HepG2 (cell line): ENCODE measurements at regions not wholly inside any gene's neighbourhood (a gene's known extent, or its start where the extent isn't known, plus 50 kb on each side); places are given as distances from the start of the nearest gene placed in this dataset.

Experiments
- CEBPG ChIP-seq: IDR thresholded peaks from 2 replicates; pipeline ENCODE4 v1.6.1; 2016
- CHD2 ChIP-seq: IDR thresholded peaks from 2 replicates; pipeline ENCODE4 v1.6.1; 2011; ENCODE audit warnings: low read depth, low read length, improper control_type of control experiment
- FOSL2 ChIP-seq: sonication (generic); formaldehyde crosslinking; IDR thresholded peaks from 2 replicates; pipeline ENCODE4 v1.4.0; 2020; ENCODE audit warnings: missing genetic modification reagents
- FOXA3 ChIP-seq: IDR thresholded peaks from 2 replicates; pipeline ENCODE4 v1.6.1; 2016; ENCODE audit warnings: missing genetic modification reagents, missing compliant biosample characterization
- FOXO1 ChIP-seq: sonication (generic); formaldehyde crosslinking; IDR thresholded peaks from 2 replicates; pipeline ENCODE4 v1.4.0; 2020; ENCODE audit warnings: missing genetic modification reagents
- GATAD2A ChIP-seq: IDR thresholded peaks from 2 replicates; pipeline ENCODE4 v1.6.1; 2016
- HDAC2 ChIP-seq: sonication (generic); formaldehyde crosslinking; IDR thresholded peaks from 2 replicates; pipeline ENCODE4 v1.4.0; 2020; ENCODE audit warnings: missing genetic modification reagents
- HHEX ChIP-seq: IDR thresholded peaks from 2 replicates; pipeline ENCODE4 v1.6.1; 2016; ENCODE audit warnings: control low read depth
- IRX3 ChIP-seq: sonication (generic); formaldehyde crosslinking; IDR thresholded peaks from 2 replicates; pipeline ENCODE4 v1.8.1; 2023; ENCODE audit warnings: mild to moderate bottlenecking, low read depth, missing genetic modification reagents, borderline replicate concordance
- KAT2B ChIP-seq: fragments of 150-350 bp; IDR thresholded peaks from 2 replicates; pipeline ENCODE4 v1.6.1; 2014; ENCODE audit warnings: low read depth, low read length, borderline replicate concordance
- NCOR1 ChIP-seq: fragments of 200-600 bp; sonication (generic); IDR thresholded peaks from 2 replicates; pipeline ENCODE4 v1.7.0; 2017; ENCODE audit warnings: antibody characterized with exemption, low read length, borderline replicate concordance
- RBAK ChIP-seq: sonication (generic); formaldehyde crosslinking; IDR thresholded peaks from 2 replicates; pipeline ENCODE4 v1.5.1; 2020; ENCODE audit warnings: mild to moderate bottlenecking, missing genetic modification reagents
- RFX5 ChIP-seq: IDR thresholded peaks from 2 replicates; pipeline ENCODE4 v1.6.1; 2011; ENCODE audit warnings: low read depth, low read length, improper control_type of control experiment
- ZNF230 ChIP-seq: sonication (generic); formaldehyde crosslinking; IDR thresholded peaks from 2 replicates; pipeline ENCODE4 v1.4.0; 2020; ENCODE audit warnings: mild to moderate bottlenecking, missing genetic modification reagents
- ZNF331 ChIP-seq: sonication (generic); formaldehyde crosslinking; IDR thresholded peaks from 2 replicates; pipeline ENCODE4 v1.4.0; 2020; ENCODE audit warnings: missing genetic modification reagents
- ZNF354B ChIP-seq: sonication (generic); formaldehyde crosslinking; IDR thresholded peaks from 2 replicates; pipeline ENCODE4 v1.8.0; 2022; ENCODE audit warnings: mild to moderate bottlenecking, missing genetic modification reagents
- ZNF383 ChIP-seq: sonication (generic); formaldehyde crosslinking; IDR thresholded peaks from 2 replicates; pipeline ENCODE4 v1.4.0; 2020; ENCODE audit warnings: missing genetic modification reagents, mild to moderate bottlenecking, borderline replicate concordance
- ZNF639 ChIP-seq: conservative IDR thresholded peaks from 2 replicates; pipeline ENCODE4 v1.6.1; 2018; ENCODE audit warnings: missing genetic modification reagents
- ZNF781 ChIP-seq: sonication (generic); formaldehyde crosslinking; IDR thresholded peaks from 2 replicates; pipeline ENCODE4 v1.5.1; 2020; ENCODE audit warnings: borderline replicate concordance, mild to moderate bottlenecking, missing genetic modification reagents; ENCODE audit errors: not compliant biosample characterization
- TF ChIP-seq, protein P1 (sequence below): sonication (generic); formaldehyde crosslinking; IDR thresholded peaks from 2 replicates; pipeline ENCODE4 v1.4.0; 2020; ENCODE audit warnings: missing genetic modification reagents
- TF ChIP-seq, protein P2 (sequence below): sonication (generic); formaldehyde crosslinking; conservative IDR thresholded peaks from 2 replicates; pipeline ENCODE4 v1.8.1; 2023; ENCODE audit warnings: missing genetic modification reagents
- TF ChIP-seq, protein P3 (sequence below): sonication (generic); formaldehyde crosslinking; IDR thresholded peaks from 2 replicates; pipeline ENCODE4 v1.9.0; 2021; ENCODE audit warnings: missing genetic modification reagents, borderline replicate concordance

- TF ChIP-seq FOSL2 (CRISPR knock-in tag): no peak
- TF ChIP-seq HHEX (CRISPR knock-in tag): 0 out of 2 replicates have a peak, but pooled peaks have one; percentile 31
- TF ChIP-seq, protein P1, sequence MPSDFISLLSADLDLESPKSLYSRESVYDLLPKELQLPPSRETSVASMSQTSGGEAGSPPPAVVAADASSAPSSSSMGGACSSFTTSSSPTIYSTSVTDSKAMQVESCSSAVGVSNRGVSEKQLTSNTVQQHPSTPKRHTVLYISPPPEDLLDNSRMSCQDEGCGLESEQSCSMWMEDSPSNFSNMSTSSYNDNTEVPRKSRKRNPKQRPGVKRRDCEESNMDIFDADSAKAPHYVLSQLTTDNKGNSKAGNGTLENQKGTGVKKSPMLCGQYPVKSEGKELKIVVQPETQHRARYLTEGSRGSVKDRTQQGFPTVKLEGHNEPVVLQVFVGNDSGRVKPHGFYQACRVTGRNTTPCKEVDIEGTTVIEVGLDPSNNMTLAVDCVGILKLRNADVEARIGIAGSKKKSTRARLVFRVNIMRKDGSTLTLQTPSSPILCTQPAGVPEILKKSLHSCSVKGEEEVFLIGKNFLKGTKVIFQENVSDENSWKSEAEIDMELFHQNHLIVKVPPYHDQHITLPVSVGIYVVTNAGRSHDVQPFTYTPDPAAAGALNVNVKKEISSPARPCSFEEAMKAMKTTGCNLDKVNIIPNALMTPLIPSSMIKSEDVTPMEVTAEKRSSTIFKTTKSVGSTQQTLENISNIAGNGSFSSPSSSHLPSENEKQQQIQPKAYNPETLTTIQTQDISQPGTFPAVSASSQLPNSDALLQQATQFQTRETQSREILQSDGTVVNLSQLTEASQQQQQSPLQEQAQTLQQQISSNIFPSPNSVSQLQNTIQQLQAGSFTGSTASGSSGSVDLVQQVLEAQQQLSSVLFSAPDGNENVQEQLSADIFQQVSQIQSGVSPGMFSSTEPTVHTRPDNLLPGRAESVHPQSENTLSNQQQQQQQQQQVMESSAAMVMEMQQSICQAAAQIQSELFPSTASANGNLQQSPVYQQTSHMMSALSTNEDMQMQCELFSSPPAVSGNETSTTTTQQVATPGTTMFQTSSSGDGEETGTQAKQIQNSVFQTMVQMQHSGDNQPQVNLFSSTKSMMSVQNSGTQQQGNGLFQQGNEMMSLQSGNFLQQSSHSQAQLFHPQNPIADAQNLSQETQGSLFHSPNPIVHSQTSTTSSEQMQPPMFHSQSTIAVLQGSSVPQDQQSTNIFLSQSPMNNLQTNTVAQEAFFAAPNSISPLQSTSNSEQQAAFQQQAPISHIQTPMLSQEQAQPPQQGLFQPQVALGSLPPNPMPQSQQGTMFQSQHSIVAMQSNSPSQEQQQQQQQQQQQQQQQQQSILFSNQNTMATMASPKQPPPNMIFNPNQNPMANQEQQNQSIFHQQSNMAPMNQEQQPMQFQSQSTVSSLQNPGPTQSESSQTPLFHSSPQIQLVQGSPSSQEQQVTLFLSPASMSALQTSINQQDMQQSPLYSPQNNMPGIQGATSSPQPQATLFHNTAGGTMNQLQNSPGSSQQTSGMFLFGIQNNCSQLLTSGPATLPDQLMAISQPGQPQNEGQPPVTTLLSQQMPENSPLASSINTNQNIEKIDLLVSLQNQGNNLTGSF (CRISPR knock-in tag): no peak
- TF ChIP-seq ZNF639 (CRISPR knock-in tag): no peak
- peak; percentile 73; the same call in 1 of the 2 replicates for TF ChIP-seq NCOR1
- TF ChIP-seq IRX3 (CRISPR knock-in tag): no peak
- TF ChIP-seq ZNF354B (CRISPR knock-in tag): no peak
- TF ChIP-seq RFX5: no peak
- TF ChIP-seq, protein P2, sequence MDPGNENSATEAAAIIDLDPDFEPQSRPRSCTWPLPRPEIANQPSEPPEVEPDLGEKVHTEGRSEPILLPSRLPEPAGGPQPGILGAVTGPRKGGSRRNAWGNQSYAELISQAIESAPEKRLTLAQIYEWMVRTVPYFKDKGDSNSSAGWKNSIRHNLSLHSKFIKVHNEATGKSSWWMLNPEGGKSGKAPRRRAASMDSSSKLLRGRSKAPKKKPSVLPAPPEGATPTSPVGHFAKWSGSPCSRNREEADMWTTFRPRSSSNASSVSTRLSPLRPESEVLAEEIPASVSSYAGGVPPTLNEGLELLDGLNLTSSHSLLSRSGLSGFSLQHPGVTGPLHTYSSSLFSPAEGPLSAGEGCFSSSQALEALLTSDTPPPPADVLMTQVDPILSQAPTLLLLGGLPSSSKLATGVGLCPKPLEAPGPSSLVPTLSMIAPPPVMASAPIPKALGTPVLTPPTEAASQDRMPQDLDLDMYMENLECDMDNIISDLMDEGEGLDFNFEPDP (CRISPR knock-in tag): no peak
- 0 out of 2 replicates have a peak, but pooled peaks have one; percentile 24 for TF ChIP-seq CEBPG (CRISPR knock-in tag)
- peak; percentile 49 for TF ChIP-seq FOXO1 (CRISPR knock-in tag)
- 0 out of 2 replicates have a peak, but pooled peaks have one; percentile 32 for TF ChIP-seq HDAC2 (CRISPR knock-in tag)
- peak; percentile 45; the same call in 1 of the 2 replicates for TF ChIP-seq GATAD2A (CRISPR knock-in tag)
- TF ChIP-seq RBAK (CRISPR knock-in tag): no peak
- TF ChIP-seq FOXA3 (CRISPR knock-in tag): peak; percentile 71
- TF ChIP-seq ZNF230 (CRISPR knock-in tag): no peak
- no peak for TF ChIP-seq CHD2
- TF ChIP-seq, protein P3, sequence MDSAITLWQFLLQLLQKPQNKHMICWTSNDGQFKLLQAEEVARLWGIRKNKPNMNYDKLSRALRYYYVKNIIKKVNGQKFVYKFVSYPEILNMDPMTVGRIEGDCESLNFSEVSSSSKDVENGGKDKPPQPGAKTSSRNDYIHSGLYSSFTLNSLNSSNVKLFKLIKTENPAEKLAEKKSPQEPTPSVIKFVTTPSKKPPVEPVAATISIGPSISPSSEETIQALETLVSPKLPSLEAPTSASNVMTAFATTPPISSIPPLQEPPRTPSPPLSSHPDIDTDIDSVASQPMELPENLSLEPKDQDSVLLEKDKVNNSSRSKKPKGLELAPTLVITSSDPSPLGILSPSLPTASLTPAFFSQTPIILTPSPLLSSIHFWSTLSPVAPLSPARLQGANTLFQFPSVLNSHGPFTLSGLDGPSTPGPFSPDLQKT: no peak
- no peak for TF ChIP-seq KAT2B
- 0 out of 2 replicates have a peak, but pooled peaks have one; percentile 15 for TF ChIP-seq ZNF331 (CRISPR knock-in tag)
- TF ChIP-seq ZNF781: no peak
- no peak for TF ChIP-seq ZNF383 (CRISPR knock-in tag)
These were observed 95.0 kb upstream of the STARD13 start (continued) for GRCh38 chr13:33380487-33381079.
